Ovary (tissue), 3 donors: ENCODE measurements at regions not wholly inside any gene's neighbourhood (a gene's known extent, or its start where the extent isn't known, plus 50 kb on each side); places are given as distances from the start of the nearest gene placed in this dataset.

Experiments used
- EP300 ChIP-seq: sonication (generic); formaldehyde crosslinking; IDR thresholded peaks from one replicate; pipeline ENCODE4 v1.6.1; 2017; ENCODE audit warnings: antibody characterized with exemption
- POLR2A ChIP-seq: fragments of 450-650 bp; IDR thresholded peaks from one replicate; pipeline ENCODE4 v1.6.1; 2017; ENCODE audit warnings: antibody characterized with exemption, mild to moderate bottlenecking, moderate library complexity
- TF ChIP-seq, protein P1 (sequence below), 3 donors: fragments of 450-650 bp in 2 of 3; fragments of 200-600 bp in 1 of 3; IDR thresholded peaks; one replicate each; pipeline versions ENCODE4 v1.5.1 to v1.8.0; 2016 to 2022; ENCODE audit warnings: antibody characterized with exemption in 3 of 3, mild to moderate bottlenecking in 1 of 3
- donor health status: DM: no; HTN: no; CAD: no.

DNA sequence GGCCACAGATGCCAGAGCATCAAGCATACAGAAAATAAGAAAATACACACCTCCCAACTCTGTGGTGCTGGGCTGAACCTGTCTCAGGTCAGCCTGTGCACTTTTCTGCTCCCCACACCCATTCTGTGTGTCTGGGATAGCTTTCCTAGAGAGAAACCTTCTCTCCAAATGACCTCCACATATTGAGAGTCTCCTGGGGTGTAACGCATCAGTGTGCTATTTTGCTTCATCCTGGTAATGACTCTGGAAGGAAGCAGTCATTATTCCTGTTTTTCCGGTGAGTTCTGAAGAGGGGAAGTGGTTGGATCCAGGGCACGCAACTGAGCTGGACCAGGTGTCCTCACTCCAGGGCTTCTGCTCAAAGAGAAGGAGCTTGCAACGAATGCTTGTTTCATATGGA lies 73.2 kb upstream of the SH3PXD2B start:
- TF ChIP-seq, protein P1, sequence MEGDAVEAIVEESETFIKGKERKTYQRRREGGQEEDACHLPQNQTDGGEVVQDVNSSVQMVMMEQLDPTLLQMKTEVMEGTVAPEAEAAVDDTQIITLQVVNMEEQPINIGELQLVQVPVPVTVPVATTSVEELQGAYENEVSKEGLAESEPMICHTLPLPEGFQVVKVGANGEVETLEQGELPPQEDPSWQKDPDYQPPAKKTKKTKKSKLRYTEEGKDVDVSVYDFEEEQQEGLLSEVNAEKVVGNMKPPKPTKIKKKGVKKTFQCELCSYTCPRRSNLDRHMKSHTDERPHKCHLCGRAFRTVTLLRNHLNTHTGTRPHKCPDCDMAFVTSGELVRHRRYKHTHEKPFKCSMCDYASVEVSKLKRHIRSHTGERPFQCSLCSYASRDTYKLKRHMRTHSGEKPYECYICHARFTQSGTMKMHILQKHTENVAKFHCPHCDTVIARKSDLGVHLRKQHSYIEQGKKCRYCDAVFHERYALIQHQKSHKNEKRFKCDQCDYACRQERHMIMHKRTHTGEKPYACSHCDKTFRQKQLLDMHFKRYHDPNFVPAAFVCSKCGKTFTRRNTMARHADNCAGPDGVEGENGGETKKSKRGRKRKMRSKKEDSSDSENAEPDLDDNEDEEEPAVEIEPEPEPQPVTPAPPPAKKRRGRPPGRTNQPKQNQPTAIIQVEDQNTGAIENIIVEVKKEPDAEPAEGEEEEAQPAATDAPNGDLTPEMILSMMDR (IDR thresholded peaks at IDR 0.05), result no peak
- no peak for TF ChIP-seq POLR2A
- no peak for TF ChIP-seq EP300
